Keratinocyte (primary cell): ENCODE measurements at regions not wholly inside any gene's neighbourhood (a gene's known extent, or its start where the extent isn't known, plus 50 kb on each side); places are given as distances from the start of the nearest gene placed in this dataset.

ENCODE experiments used
- CTCF ChIP-seq, 3 experiments: IDR thresholded peaks in 1 of 3; conservative IDR thresholded peaks in 1 of 3; optimal IDR thresholded peaks in 1 of 3; 2 replicates in 2 of 3; 3 replicates in 1 of 3; pipeline versions ENCODE3 to v1.5.1; 2011; ENCODE audit warnings: low read length in 3 of 3, mild to moderate bottlenecking in 3 of 3, moderate library complexity in 2 of 3, control low read depth in 1 of 3, inconsistent platforms in 1 of 3; ENCODE audit not compliant: insufficient read depth in 2 of 3; ENCODE audit errors: extremely low read depth in 1 of 3
- EZH2 ChIP-seq: IDR thresholded peaks from one replicate; pipeline ENCODE4 v1.6.1; 2012; ENCODE audit warnings: inconsistent platforms, mild to moderate bottlenecking, low read length, moderate library complexity

GRCh38 chr20:40207655-40208054 is 481.4 kb downstream of the MAFB start:
- TF ChIP-seq CTCF (optimal IDR thresholded peaks at IDR 0.05 in 1 of 3, IDR thresholded peaks at IDR 0.05 in 1 of 3, conservative IDR thresholded peaks at IDR 0.05 in 1 of 3; ENCODE audit: extremely low read depth in 1 of 3, insufficient read depth in 2 of 3, low read length in 3 of 3) (no peak), EZH2 (no peak)
